SHP77 (cell line): ENCODE measurements at regions not wholly inside any gene's neighbourhood (a gene's known extent, or its start where the extent isn't known, plus 50 kb on each side); places are given as distances from the start of the nearest gene placed in this dataset.
"Not testable (repeated sequence)": the region's sequence is repeated elsewhere in the genome, so short reads cannot be mapped to it uniquely, and the experiment has no call there.

Experiments
- DNase-seq, 2 experiments: peaks; one replicate each; lab custom pipeline; 2025; lab: John Stamatoyannopoulos, UW

DNA sequence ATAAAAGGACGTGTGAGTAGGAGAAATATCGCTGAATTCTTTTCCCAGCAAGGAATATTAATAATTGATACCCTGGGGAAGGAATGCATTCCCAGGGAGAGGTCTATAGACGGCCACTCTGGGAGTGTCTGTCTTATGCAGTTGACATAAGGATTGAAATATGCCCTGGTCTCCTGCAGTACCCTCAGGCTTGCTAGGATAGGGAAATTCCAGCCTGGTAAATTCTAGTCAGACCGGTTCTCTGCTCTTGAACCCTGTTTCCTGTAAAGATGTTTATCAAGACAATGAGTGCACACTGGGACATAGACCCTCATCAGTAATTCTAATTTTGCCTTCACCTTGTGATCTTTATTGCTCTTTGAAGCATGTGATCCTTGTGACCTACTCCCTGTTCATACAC lies 224.2 kb upstream of the ADGRL4 start:
- not testable (repeated sequence) for DNase-seq

DNA sequence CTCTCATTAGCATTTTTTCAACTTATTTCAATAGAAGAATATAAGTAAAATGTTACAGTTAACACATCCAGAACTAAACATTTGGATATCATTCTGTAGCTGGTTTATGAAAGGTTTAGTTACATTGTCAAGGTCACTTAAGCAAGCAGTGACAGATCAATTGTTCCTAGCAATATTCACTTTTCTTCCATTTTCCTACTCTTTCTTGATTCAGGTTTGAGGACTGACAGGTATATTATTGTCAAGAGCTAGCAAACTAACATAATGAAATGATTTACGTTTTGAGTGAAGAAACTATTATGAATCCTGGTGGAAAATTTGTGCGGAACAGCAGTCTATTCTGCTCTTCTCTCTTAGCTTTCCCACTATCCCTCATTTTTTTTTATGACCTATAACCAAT lies 220.4 kb upstream of the ADGRL4 start:
- DNase-seq: no peak

DNA sequence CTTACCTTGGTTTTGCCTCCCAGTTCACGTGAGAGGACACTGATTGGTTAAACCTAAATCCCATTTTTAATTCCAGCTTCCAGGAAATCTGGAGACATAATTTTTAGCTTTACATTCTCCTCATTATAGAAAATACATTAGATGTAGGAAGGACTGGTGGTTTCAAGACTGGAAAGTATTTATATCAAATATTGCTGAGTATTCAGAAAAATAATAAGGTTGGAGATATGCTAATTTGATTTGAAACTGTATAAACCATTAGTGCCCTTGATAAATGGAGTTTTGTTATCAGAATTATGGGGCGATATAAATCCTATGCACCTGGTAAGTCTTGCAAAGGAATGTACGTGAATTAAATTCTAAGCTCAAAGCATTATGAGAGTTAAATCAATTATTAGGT lies 218.0 kb upstream of the ADGRL4 start:
- no peak for DNase-seq

GRCh38 chr1:79220509-79220908 lies 214.0 kb upstream of the ADGRL4 start:
- DNase-seq: no peak

DNA sequence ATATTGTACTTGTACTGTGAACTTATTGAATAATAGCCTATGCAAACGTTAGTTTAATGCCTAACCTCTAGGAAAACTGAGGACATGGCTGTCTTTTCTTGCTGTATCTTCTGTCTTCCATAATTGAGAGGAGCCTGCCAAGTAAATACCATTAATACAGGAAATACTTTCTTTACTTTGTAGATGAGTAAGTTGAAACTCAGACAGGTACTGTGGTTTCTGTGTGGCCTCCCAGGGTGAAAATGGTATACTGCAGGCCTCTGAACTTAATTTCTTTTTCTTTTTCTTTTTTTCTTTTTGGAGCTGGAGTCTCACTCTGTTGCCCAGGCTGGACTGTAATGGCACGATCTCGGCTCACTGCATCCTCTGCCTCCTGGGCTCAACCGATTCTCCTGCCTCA lies 208.8 kb upstream of the ADGRL4 start:
- DNase-seq: no peak

- no peak for DNase-seq
Measured at GRCh38 chr1:79207786-79208185, 201.3 kb upstream of the ADGRL4 start.

GRCh38 chr1:79207331-79207730 lies 200.8 kb upstream of the ADGRL4 start:
- DNase-seq: no peak

- no peak for DNase-seq
Measured at GRCh38 chr1:79204779-79205479, 198.4 kb upstream of the ADGRL4 start.

DNA sequence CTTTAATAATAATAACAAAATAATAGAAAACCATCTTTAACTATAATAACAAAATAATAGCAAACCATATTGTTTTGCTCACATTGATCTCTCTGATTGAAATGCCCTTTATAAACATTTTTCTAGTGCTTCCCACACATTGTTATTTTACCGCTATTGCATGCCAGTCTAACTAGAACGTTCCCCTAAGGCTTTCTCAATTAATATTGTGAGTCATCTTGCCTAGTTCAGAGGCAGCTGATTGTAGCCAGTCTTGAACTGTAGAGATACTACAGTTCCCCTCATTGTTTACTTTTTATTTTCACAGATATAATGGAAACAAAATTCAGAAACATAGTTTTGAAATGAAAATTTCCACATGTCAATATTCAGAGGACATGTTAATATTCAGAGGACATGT lies 192.3 kb upstream of the ADGRL4 start:
- no peak for DNase-seq

DNA sequence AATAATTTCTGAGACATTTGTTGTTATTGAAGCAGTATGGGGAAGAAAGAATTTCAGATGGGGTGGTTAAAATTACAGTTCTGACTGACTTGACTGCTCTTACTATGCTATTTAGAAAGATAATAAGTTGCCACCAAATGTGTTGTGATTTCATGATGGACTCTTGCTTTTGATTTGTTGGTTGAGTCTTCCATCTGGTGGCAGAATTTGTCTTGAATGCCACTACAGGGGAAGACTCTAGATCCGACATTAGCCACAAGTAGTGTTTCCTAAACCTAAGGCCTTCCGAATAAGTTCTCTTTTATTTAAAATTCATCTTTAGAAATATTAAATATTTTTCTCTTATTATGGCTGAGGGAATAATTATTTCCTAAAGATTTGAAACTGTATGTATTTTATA lies 190.9 kb upstream of the ADGRL4 start:
- no peak for DNase-seq

- DNase-seq: no peak
Measured at GRCh38 chr1:79196211-79196610, 189.7 kb upstream of the ADGRL4 start.

DNA sequence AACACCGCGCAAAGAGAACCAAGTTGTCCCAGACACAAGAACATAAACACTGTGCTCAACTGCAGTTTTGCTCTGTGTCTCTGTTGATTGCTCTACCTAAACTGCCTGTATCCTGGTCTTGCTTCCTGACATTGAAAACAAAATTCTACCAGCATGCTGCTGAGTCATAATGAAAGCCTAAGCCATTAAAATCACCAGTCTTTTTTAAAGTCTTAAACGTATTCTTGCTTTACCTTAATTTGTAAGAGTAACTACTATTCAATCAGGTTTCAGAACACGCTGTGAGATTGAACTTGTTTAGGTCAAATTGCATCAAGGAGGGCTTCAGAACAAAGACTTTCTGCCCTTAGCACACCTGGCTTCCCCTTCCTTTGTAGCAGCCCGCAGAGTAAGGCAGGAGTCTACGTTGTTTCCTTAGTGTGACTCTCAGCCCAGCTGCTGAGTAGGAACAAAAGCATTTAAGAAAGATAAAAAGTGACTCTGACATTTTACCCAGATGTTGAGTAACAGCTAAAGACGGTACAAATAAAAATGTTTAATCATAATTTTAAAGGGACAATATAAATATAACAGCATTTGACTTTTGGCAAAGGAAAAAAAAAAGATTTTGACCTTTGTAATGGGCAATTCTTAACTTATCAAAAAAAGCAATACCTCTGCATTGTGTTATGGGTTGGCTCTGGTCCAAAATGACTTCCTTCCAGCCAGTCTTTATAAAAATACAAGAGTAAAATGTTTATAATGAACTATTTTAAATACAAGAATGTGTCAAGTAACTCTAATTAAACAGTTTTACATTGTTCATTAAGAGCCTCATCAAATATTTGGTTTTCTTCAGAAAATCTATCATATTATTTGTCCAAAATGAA lies 186.9 kb upstream of the ADGRL4 start:
- DNase-seq: peak in 1 of 2 experiments; percentile 21

DNA sequence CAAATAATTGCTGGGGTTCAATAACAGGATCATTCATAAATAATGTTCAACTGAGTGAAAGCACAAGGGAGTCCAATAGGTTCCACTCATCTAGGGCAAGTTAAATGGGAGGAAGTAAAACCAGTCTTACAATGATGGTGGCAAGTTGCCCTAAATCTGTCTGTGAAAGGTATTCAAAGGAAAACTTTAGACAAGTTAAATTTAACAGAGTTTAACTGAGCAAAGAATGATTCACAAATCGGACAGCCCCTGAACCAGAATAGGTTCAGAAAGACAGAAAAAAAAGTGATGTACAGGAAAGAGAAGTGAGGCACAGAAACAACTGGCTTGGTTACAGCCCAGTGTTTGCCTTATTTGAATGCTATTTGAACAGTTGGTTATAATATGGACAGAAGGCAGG lies 183.5 kb upstream of the ADGRL4 start:
- no peak for DNase-seq

DNA sequence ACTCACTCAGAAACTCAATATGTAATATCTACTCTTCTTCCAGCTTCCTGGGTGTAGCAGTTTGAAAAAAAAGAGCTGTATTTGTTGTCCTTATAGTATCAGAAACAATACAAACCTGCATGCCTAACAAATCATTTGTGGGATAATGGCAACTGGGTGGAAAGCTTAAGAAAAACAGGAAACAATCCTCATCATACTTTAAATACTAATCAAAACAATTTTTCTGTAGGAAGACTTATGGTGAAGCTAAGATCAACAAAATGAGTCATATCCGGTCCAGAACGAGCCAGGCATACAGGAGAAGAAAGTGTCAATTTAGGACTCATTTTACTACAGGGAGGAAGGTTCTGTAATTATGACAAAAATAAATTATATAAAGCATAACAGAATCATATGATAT lies 181.8 kb upstream of the ADGRL4 start:
- DNase-seq: peak in 1 of 2 experiments; percentile 7

GRCh38 chr1:79186260-79186659 lies 179.7 kb upstream of the ADGRL4 start:
- DNase-seq: no peak

DNA sequence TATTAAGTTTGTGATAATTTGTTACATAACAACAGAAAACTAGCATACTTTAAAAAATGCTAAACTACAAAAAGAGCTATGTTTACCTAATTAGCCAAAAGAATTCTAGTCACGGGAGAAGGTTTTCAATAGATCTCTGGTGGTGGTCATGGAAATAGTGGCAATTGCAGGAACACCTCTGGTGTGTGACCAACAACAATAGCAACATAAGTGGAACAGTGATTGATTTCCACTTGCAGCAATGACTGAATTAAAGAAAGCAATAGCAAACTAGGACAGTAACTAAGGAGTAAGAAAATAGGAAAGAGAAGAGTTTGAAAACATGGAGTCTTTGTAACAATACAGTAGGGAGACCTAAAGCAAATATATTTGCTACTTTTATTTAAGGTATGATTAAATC lies 171.3 kb upstream of the ADGRL4 start:
- DNase-seq: no peak

DNA sequence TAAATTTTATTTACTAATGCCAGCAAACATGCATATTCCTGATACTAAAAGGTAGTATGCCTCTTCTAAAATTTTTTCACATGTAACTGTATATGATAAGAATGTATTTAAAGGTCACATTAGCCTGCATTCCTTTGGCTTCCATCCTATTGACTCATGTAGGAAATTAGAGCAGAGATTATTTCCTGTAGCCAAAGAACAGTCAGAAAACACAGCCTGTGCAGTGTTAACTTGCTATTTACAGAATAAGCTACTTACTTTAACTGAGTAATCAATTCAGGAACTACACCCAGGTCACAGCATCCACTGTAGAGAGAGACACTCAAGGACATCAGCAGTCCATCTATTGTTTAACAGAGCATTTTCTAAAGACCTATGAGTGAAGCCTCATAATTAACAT lies 154.5 kb upstream of the ADGRL4 start:
- DNase-seq: no peak

DNA sequence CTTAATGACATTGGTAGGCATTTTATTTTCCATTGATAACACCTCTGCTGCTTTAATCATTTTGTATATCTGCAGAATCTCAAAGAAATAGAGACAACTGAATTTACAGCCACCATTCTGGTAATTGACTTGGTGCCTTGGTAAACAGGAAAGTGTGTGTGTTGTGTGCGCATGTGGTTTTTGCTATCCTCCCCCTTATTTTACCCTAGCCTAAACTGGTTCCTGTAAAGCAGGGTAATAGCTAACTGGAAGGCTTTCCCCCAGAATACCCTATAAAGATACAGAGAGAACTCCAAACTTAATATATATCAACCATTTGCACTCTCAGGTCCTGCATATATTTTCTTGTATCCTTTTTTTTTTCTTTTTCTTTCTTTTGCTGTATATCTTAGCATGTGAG lies 149.5 kb upstream of the ADGRL4 start:
- no peak for DNase-seq

- DNase-seq: no peak
Measured at GRCh38 chr1:79151006-79151796, 144.7 kb upstream of the ADGRL4 start.

DNA sequence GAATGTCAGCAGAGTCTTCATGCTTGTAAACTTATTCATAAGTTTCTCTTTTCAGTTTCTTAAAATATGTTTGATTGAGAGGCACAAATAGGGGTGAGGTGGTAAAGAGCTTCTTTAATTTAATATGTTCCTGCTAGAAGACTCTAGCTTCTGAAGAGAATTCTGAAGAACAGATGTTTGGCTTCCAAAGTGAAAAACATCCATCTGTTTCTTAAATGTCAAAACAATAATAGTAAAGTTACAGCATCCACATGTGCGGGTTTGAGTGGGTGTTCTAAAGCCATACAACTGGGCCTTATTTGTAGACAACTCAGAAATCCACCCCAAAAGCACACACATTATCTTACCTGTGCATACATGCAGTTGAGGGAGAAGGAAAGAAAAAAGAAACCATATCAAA lies 144.0 kb upstream of the ADGRL4 start:
- DNase-seq: no peak

GRCh38 chr1:79138227-79138626 lies 131.7 kb upstream of the ADGRL4 start:
- DNase-seq: not testable (repeated sequence)

- no peak for DNase-seq
Measured at GRCh38 chr1:79133774-79134364, 127.3 kb upstream of the ADGRL4 start.
